NB4 (cell line): ENCODE measurements at regions not wholly inside any gene's neighbourhood (a gene's known extent, or its start where the extent isn't known, plus 50 kb on each side); places are given as distances from the start of the nearest gene placed in this dataset.

Source experiments
- CTCF ChIP-seq: IDR thresholded peaks from one replicate; pipeline ENCODE4 v1.5.1; 2012; ENCODE audit warnings: low read depth, low read length
- MAX ChIP-seq: IDR thresholded peaks from 2 replicates; pipeline ENCODE4 v1.6.1; 2011; ENCODE audit warnings: low read depth, low read length
- MYC ChIP-seq: IDR thresholded peaks from 2 replicates; pipeline ENCODE4 v1.6.1; 2011; ENCODE audit warnings: low read depth, low read length
- POLR2A ChIP-seq: IDR thresholded peaks from 2 replicates; pipeline ENCODE4 v1.6.1; 2011; ENCODE audit warnings: mild to moderate bottlenecking; ENCODE audit not compliant: insufficient read length; ENCODE audit errors: extremely low read depth

- peak; percentile 65 for TF ChIP-seq CTCF
- TF ChIP-seq POLR2A, result no peak
- 0 out of 2 replicates have a peak, but pooled peaks have one; percentile 7 for TF ChIP-seq MAX
- TF ChIP-seq MYC, result no peak
Observed at GRCh38 chr2:175690113-175690837, 311.8 kb downstream of the LNPK start.
